ENCODE measurements at regions not wholly inside any gene's neighbourhood (a gene's known extent, or its start where the extent isn't known, plus 50 kb on each side); places are given as distances from the start of the nearest gene placed in this dataset.

GRCh38 chr3:147117631-147118030 lies 288.7 kb downstream of the ZIC4 start:
- BruUV-seq (replicated peaks) = no TSS peak
- intact Hi-C loops (cut with micrococcal nuclease; ENCODE audit: unreplicated experiment) (no loop called here), in situ Hi-C loops (cut with HindIII; ENCODE audit: low pct_unique_long_range_greater_than_20kb, low sequenced_read_pairs) (no loop called here)
- no peak overlapping the region for H3K27ac ChIP-seq (ENCODE audit: low read length)
- H3K9me3 ChIP-seq (ENCODE audit: control insufficient read depth, insufficient read depth, low read depth, low read length) = no peaks in the 10 kb centered on the region
- H3K4me1 ChIP-seq (ENCODE audit: control insufficient read depth, insufficient read depth, low read length) = no peaks in the 10 kb centered on the region
- no peak for DNase-seq (ENCODE audit: low read depth, low spot score)
- no peaks in the 10 kb centered on the region for H3K36me3 ChIP-seq (ENCODE audit: control insufficient read depth, insufficient read depth, low read length)
- H3K4me3 ChIP-seq (ENCODE audit: low read depth in 2 of 2, low read length in 2 of 2) = no peak overlapping the region
- CTCF ChIA-PET = no interaction called here
- TF ChIP-seq POLR2AphosphoS5 (IDR thresholded peaks at IDR 0.05; ENCODE audit: low read depth, low read length) (no peak), REST (IDR thresholded peaks at IDR 0.05; ENCODE audit: insufficient read depth in 1 of 2, low read depth in 2 of 2, low read length in 1 of 2) (no peak), SIN3A (IDR thresholded peaks at IDR 0.05; ENCODE audit: borderline replicate concordance, insufficient read depth, low read depth, low read length) (no peak), TCF7L2 (IDR thresholded peaks at IDR 0.05; ENCODE audit: low read depth, low read length) (no peak), CTCF (IDR thresholded peaks at IDR 0.05) (no peak)
- H3K27me3 ChIP-seq (ENCODE audit: control insufficient read depth, insufficient read depth, low read length) = no peaks in the 10 kb centered on the region
- POLR2A ChIA-PET = no interaction called here
- no peak for ATAC-seq

GRCh38 chr3:147113293-147114044 lies 292.9 kb downstream of the ZIC4 start:
- no TSS peak for BruUV-seq (replicated peaks)
- no peak overlapping the region for H3K4me3 ChIP-seq (ENCODE audit: low read depth in 2 of 2, low read length in 2 of 2)
- ATAC-seq (no peak), DNase-seq (ENCODE audit: low read depth, low spot score) (no peak)
- CTCF ChIA-PET = no interaction called here
- H3K9me3 ChIP-seq (ENCODE audit: control insufficient read depth, insufficient read depth, low read depth, low read length) = no peaks in the 10 kb centered on the region
- TF ChIP-seq SIN3A (IDR thresholded peaks at IDR 0.05; ENCODE audit: borderline replicate concordance, insufficient read depth, low read depth, low read length) (no peak), TCF7L2 (IDR thresholded peaks at IDR 0.05; ENCODE audit: low read depth, low read length) (no peak), REST (IDR thresholded peaks at IDR 0.05; ENCODE audit: insufficient read depth in 1 of 2, low read depth in 2 of 2, low read length in 1 of 2) (no peak), CTCF (IDR thresholded peaks at IDR 0.05) (no peak), POLR2AphosphoS5 (IDR thresholded peaks at IDR 0.05; ENCODE audit: low read depth, low read length) (no peak)
- in situ Hi-C loops (cut with HindIII; ENCODE audit: low pct_unique_long_range_greater_than_20kb, low sequenced_read_pairs) (no loop called here), intact Hi-C loops (cut with micrococcal nuclease; ENCODE audit: unreplicated experiment) (no loop called here)
- H3K27ac ChIP-seq (ENCODE audit: low read length) = no peak overlapping the region
- POLR2A ChIA-PET = no interaction called here
- no peaks in the 10 kb centered on the region for H3K36me3 ChIP-seq (ENCODE audit: control insufficient read depth, insufficient read depth, low read length)
- no peaks in the 10 kb centered on the region for H3K27me3 ChIP-seq (ENCODE audit: control insufficient read depth, insufficient read depth, low read length)
- no peaks in the 10 kb centered on the region for H3K4me1 ChIP-seq (ENCODE audit: control insufficient read depth, insufficient read depth, low read length)
